GM19025 (cell line): ENCODE measurements at regions not wholly inside any gene's neighbourhood (a gene's known extent, or its start where the extent isn't known, plus 50 kb on each side); places are given as distances from the start of the nearest gene placed in this dataset.

Source experiments
- ATAC-seq: cut with Tn5 transposase; IDR thresholded peaks from one replicate; pipeline ENCODE4 v1.9.1; 2021; ENCODE audit warnings: mild to moderate bottlenecking, low read depth, moderate library complexity; ENCODE audit not compliant: unreplicated experiment

GRCh38 chr10:110355141-110355831, 50.6 kb upstream of the SMNDC1 start:
- peak; percentile 25 for ATAC-seq

- peak; percentile 13 for ATAC-seq
Observed at GRCh38 chr10:110355922-110356627, 51.4 kb upstream of the SMNDC1 start.

GRCh38 chr10:110356628-110357245, 52.0 kb upstream of the SMNDC1 start:
- ATAC-seq: peak; percentile 71

DNA sequence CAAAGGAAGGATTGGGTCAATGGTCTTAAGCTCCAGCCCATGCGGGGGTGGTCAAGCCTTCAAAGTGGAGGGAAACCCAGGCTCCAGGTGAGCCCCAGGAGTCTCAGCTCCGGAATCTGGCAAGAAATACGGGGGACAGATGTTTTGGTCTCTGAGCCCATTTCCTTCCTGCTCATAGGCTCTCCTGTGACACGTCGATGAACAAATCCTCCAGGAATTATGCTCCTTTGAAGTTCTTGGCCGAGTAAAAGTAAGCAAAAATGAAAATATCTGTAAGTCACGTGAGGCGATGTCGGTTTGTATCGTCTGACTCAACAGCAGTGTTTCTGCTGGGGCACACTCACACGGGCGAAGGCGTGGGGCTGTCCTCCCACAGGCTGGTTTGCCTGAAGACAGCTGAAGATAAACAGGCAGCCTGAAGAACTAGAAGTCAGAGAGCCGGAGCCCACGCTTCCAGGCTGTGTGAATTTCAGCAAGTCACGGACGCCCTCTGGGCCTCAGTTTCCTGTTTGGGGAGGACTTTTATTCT, 52.6 kb upstream of the SMNDC1 start:
- ATAC-seq: peak; percentile 15

DNA sequence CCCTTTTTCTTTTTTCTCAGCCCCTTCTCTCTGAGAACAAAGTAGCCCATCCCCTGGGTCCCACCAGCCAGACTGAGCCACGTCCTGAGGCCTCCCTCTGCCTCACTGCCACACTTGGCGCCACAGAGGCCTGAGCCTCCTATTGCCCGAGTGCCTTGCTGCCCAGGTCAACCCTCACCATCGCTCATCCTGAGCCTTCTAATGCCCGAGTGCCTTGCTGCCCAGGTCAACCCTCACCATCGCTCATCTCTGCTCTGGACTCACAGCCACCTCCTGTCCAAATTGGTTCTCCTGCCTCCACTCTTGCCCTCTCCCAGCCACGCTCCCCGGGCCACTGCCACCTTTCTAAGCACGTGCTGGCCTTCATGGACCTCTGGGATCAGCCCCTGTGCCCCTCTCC, 53.2 kb upstream of the SMNDC1 start:
- ATAC-seq: no peak

DNA sequence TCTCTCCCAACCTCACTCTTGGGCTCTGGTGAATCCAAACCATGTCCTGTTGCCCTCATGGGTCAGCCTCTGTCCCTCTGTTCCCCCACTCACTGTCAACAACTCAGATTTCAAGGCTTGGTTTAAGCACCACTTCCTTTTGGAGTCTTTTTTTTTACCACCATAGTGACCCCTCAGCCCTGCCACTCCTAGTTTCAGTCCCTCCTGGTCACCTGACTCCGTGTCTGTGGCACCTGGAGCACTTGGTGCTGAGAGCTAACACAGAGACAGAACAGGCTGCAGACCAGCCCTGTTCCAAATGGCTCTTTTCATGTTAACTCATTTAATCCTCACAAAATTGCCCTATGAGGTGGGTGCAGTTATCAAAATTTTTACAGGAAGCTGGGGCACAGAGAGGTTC, 53.6 kb upstream of the SMNDC1 start:
- no peak for ATAC-seq

GRCh38 chr10:110358869-110359629, 54.3 kb upstream of the SMNDC1 start:
- no peak for ATAC-seq

DNA sequence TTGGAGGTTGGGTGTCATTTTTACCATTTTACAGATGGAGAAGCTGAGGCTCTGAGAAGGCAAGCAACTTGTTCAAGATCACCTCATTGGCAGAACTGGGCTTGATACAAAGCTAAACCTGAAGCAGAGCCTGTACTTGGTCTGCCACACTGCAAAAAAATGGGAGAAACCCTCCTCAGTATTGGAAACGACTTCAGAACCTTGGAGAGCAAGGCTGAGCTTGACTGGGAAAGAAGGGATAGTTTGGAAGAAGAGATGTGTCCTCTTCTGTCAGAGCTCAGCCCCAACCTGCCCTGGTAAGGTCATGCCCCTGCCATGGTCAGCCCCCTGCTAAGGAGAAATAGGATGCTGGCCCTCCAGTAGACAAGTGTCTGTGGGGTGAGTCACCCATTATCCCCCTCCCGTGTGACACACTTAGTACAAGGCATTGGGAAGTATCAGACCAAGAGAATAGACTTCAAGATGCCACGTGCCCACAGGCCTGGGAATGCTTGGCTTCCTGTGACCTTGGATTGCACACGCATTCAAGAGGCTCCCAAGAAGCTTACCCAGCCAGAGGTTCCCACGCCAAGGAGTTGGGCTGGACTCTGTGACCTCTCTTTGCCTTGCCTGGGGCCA, 56.2 kb upstream of the SMNDC1 start:
- ATAC-seq: no peak

DNA sequence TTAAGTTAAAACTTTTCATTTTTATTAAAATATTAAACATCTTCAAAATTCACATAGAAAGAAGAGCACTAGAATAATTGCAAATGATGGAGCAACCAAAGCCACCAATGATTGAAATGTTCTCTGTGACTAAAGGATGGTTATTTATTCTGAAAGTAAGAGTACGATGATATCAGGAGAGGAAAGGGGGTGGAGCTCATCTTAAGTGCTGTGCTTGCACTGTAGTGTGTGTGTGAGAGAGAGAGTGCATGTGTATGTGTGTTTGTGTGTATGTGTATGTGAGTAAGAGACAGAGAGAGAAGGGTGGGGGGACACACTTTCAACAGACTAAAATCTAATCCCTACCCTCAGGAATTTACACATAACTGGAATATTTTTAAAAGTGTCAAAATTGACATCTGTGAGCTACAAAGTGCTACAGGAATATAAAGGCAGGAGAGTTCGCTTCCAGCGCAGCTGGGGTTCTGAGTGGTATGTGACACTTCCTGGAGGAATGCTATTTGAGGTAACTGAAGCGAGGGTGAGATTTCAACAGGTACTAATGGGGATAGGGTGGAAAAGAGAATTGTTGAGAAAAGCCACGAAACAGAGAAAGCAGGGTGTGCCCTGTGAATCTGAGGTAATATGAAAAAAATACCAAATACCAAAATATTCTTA, 57.2 kb upstream of the SMNDC1 start:
- ATAC-seq: no peak

- ATAC-seq: no peak
Observed at GRCh38 chr10:110363572-110364411, 59.1 kb upstream of the SMNDC1 start.

DNA sequence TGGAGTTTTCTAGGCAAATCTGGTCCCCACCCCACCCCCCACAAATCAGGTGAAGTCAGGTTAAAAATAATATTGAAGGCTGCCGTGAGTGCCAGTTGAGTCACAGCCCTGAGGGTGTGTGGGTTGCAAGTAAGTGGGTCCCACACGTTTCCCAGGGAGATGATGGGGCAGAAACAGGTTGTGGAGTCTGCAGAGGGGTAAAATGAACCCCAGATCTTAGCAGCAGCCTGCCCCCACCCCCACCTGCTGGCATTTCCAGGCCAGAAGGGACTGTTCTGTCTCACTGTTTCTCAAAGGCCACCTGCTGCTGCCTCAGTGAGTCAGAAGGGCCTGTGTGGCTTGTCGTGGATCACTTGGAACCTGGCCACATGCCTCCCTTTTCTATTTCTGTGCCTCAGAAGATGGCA, 59.8 kb upstream of the SMNDC1 start:
- no peak for ATAC-seq

GRCh38 chr10:110365356-110366143, 60.8 kb upstream of the SMNDC1 start:
- no peak for ATAC-seq

- ATAC-seq: no peak
Observed at GRCh38 chr10:110366635-110367034, 61.9 kb upstream of the SMNDC1 start.

GRCh38 chr10:110368002-110368401, 63.3 kb upstream of the SMNDC1 start:
- peak; percentile 64 for ATAC-seq

GRCh38 chr10:110368556-110368955, 63.8 kb upstream of the SMNDC1 start:
- ATAC-seq: no peak

- no peak for ATAC-seq
Observed at GRCh38 chr10:110370006-110370405, 65.3 kb upstream of the SMNDC1 start.

DNA sequence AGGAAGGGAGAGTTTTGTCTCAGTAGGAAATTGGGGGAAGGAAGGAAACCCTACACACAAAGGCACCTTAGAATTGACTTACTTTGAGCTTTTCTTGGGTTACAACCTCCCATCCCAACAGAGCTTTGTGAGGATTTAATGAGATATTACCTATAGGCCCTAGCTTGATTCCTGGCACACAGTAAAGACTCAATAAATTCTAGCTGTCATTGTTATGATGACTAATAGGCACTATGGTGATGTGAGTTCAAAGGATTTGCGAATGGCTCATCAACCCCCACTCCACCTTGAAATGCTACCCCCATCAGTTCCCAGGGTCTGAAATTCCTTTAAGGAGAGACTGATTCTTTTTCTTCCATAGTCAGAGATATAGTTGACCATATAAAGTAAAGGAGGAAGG, 67.9 kb upstream of the SMNDC1 start:
- no peak for ATAC-seq

DNA sequence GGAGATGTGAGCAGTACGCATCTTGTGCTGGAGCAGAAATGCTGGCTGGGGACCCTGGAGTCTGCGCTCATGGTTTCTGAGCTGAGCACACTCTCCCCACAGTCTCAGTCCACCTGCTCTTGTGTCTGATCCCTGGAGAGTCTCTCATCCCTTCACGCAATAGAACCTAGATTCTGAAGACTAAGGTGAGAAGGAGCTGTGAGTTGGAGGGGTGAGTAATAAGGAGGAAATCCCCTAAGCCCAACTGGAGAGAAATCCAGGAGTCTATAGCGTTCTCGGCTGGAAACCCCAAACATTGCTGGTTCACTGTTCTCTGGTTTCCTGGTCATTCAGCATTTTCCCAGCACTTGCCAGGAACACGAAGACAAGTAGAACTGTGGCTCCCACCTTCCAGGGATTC, 68.3 kb upstream of the SMNDC1 start:
- ATAC-seq: no peak
